ENCODE measurements at regions not wholly inside any gene's neighbourhood (a gene's known extent, or its start where the extent isn't known, plus 50 kb on each side); places are given as distances from the start of the nearest gene placed in this dataset.

DNA sequence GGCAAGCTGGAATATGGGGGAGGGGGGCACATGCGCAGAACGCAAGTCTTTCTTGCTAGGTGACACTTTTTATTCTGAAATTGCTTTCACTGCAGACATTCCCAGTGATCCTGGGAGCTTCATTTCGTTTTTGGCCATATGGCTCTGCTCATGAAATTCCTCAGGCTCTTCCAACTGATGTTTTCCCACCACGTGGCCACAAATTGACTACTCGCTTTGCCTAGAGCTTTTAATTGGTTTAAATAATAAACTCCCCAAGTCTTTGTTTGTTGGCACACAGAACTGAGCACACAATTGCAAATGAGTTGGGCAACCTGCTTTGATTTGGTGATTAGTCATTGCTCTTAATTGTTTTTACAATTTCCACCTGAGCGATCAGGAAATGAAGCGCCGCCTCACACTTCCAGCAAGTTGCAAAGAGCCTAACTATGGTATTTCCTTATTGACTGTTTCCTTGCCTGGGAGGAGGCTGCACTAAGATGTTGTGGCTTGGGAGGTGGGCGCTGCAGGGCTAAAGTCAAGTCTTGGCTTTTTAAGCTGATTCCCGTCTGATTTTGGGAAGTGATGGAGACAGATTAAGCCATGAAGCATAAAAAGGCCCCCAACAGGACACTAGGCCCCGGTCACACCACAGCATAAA is 282.5 kb downstream of the ZIC3 start:
- no peak for TF ChIP-seq POLR2AphosphoS5 (IDR thresholded peaks at IDR 0.05; ENCODE audit: low read depth, low read length)
- no peak for TF ChIP-seq TAF1 (IDR thresholded peaks at IDR 0.05; ENCODE audit: borderline replicate concordance, insufficient read depth, low read length)
- no peak for TF ChIP-seq SIN3A (IDR thresholded peaks at IDR 0.05; ENCODE audit: borderline replicate concordance, insufficient read depth, low read length)
- TF ChIP-seq, protein P1, sequence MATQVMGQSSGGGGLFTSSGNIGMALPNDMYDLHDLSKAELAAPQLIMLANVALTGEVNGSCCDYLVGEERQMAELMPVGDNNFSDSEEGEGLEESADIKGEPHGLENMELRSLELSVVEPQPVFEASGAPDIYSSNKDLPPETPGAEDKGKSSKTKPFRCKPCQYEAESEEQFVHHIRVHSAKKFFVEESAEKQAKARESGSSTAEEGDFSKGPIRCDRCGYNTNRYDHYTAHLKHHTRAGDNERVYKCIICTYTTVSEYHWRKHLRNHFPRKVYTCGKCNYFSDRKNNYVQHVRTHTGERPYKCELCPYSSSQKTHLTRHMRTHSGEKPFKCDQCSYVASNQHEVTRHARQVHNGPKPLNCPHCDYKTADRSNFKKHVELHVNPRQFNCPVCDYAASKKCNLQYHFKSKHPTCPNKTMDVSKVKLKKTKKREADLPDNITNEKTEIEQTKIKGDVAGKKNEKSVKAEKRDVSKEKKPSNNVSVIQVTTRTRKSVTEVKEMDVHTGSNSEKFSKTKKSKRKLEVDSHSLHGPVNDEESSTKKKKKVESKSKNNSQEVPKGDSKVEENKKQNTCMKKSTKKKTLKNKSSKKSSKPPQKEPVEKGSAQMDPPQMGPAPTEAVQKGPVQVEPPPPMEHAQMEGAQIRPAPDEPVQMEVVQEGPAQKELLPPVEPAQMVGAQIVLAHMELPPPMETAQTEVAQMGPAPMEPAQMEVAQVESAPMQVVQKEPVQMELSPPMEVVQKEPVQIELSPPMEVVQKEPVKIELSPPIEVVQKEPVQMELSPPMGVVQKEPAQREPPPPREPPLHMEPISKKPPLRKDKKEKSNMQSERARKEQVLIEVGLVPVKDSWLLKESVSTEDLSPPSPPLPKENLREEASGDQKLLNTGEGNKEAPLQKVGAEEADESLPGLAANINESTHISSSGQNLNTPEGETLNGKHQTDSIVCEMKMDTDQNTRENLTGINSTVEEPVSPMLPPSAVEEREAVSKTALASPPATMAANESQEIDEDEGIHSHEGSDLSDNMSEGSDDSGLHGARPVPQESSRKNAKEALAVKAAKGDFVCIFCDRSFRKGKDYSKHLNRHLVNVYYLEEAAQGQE (IDR thresholded peaks at IDR 0.05; ENCODE audit: insufficient read depth in 1 of 2, low read depth in 2 of 2, low read length in 2 of 2) = no peak

All from PFSK-1 (cell line).